Mesendoderm (in vitro differentiated cells): ENCODE measurements at regions not wholly inside any gene's neighbourhood (a gene's known extent, or its start where the extent isn't known, plus 50 kb on each side); places are given as distances from the start of the nearest gene placed in this dataset.
A peak's percentile ranks its signal among the peaks of the same experiment; 100 is the strongest.

Experiments
- DNase-seq: peaks from one replicate; pipeline ENCODE4 v3.0.0; 2013
- H2AK5ac ChIP-seq: 2 replicates; pipeline ENCODE4 v1.6.1; 2013; ENCODE audit warnings: low read length, inconsistent platforms
- H2BK120ac ChIP-seq: 2 replicates; pipeline ENCODE4 v1.6.1; 2013; ENCODE audit warnings: low read depth, mild to moderate bottlenecking, low read length, moderate library complexity, mixed read lengths
- H2BK15ac ChIP-seq: replicated peaks from 2 replicates; pipeline ENCODE4 v1.6.1; 2013; ENCODE audit warnings: low read depth, mild to moderate bottlenecking, moderate library complexity
- H2BK5ac ChIP-seq: 2 replicates; pipeline ENCODE4 v1.6.1; 2013; ENCODE audit warnings: low read length, inconsistent platforms
- H3K18ac ChIP-seq: 2 replicates; pipeline ENCODE4 v1.6.1; 2013; ENCODE audit warnings: mild to moderate bottlenecking, low read length, mixed read lengths
- H3K23ac ChIP-seq: one replicate; pipeline ENCODE4 v1.6.1; 2013; ENCODE audit warnings: low read length
- H3K27ac ChIP-seq: 2 replicates; pipeline ENCODE4 v1.5.1; 2013; ENCODE audit warnings: low read depth, mild to moderate bottlenecking, inconsistent platforms, low read length, moderate library complexity
- H3K27me3 ChIP-seq: 2 replicates; pipeline ENCODE4 v1.6.1; 2013; ENCODE audit warnings: low read length, control low read depth, mild to moderate bottlenecking, inconsistent platforms; ENCODE audit not compliant: insufficient read depth, poor library complexity
- H3K36me3 ChIP-seq: 2 replicates; pipeline ENCODE4 v1.6.1; 2013; ENCODE audit warnings: low read length, inconsistent platforms; ENCODE audit not compliant: control insufficient read depth, insufficient read depth
- H3K4ac ChIP-seq: one replicate; pipeline ENCODE4 v1.6.1; 2013; ENCODE audit warnings: low read depth, mild to moderate bottlenecking, low read length, moderate library complexity
- H3K4me1 ChIP-seq: 2 replicates; pipeline ENCODE4 v1.6.1; 2013; ENCODE audit warnings: low read depth, low read length, inconsistent platforms; ENCODE audit not compliant: control insufficient read depth
- H3K4me2 ChIP-seq: 2 replicates; pipeline ENCODE4 v1.6.1; 2013; ENCODE audit warnings: low read length
- H3K4me3 ChIP-seq: 2 replicates; pipeline ENCODE4 v1.5.1; 2013; ENCODE audit warnings: mild to moderate bottlenecking, low read length
- H3K56ac ChIP-seq: one replicate; pipeline ENCODE4 v1.6.1; 2013; ENCODE audit warnings: low read length
- H3K79me1 ChIP-seq: 2 replicates; pipeline ENCODE4 v1.6.1; 2013; ENCODE audit warnings: low read length, inconsistent platforms
- H3K79me2 ChIP-seq: 2 replicates; pipeline ENCODE4 v1.6.1; 2013; ENCODE audit warnings: mild to moderate bottlenecking, low read length; ENCODE audit not compliant: control insufficient read depth, insufficient read depth
- H3K9ac ChIP-seq: 2 replicates; pipeline ENCODE4 v1.6.1; 2013; ENCODE audit warnings: low read length, inconsistent platforms
- H4K5ac ChIP-seq: one replicate; pipeline ENCODE4 v1.6.1; 2013; ENCODE audit warnings: low read length
- H4K8ac ChIP-seq: one replicate; pipeline ENCODE4 v1.6.1; 2013; ENCODE audit warnings: low read depth, mild to moderate bottlenecking, control low read depth, low read length, moderate library complexity
- WGBS: extraction: QIAGEN DNeasy Blood & Tissue Kit; methylation state at CpG from one replicate; pipeline ENCODE4 v1.1.7; 2013; ENCODE audit warnings: low lambda C conversion rate, missing lambda C conversion rate; ENCODE audit not compliant: insufficient coverage; ENCODE audit errors: extremely low coverage; 5-methylcytosine and 5-hydroxymethylcytosine counted together

- Histone ChIP-seq H3K4me1 (no peaks in the 10 kb centered on the region), H4K5ac (no peak overlapping the region), H3K79me1 (no peaks in the 10 kb centered on the region), H2BK5ac (no peak overlapping the region), H3K23ac (no peak overlapping the region), H3K36me3 (no peaks in the 10 kb centered on the region), H3K4me3 (no peak overlapping the region), H3K56ac (no peak overlapping the region), H3K4ac (no peak overlapping the region), H3K9ac (no peak overlapping the region), H3K4me2 (no peak overlapping the region), H3K27ac (no peak overlapping the region), H2BK120ac (no peak overlapping the region), H2AK5ac (no peak overlapping the region), H4K8ac (no peak overlapping the region), H3K18ac (no peak overlapping the region), H2BK15ac (no peak overlapping the region), H3K27me3 (no peaks in the 10 kb centered on the region), H3K79me2 (no peaks in the 10 kb centered on the region)
- WGBS, result no CpG with 5 or more reads among the region's 28 CpGs
- no peak for DNase-seq
These were observed 146.4 kb downstream of the RBFOX3 start for GRCh38 chr17:79464318-79465010.

DNA sequence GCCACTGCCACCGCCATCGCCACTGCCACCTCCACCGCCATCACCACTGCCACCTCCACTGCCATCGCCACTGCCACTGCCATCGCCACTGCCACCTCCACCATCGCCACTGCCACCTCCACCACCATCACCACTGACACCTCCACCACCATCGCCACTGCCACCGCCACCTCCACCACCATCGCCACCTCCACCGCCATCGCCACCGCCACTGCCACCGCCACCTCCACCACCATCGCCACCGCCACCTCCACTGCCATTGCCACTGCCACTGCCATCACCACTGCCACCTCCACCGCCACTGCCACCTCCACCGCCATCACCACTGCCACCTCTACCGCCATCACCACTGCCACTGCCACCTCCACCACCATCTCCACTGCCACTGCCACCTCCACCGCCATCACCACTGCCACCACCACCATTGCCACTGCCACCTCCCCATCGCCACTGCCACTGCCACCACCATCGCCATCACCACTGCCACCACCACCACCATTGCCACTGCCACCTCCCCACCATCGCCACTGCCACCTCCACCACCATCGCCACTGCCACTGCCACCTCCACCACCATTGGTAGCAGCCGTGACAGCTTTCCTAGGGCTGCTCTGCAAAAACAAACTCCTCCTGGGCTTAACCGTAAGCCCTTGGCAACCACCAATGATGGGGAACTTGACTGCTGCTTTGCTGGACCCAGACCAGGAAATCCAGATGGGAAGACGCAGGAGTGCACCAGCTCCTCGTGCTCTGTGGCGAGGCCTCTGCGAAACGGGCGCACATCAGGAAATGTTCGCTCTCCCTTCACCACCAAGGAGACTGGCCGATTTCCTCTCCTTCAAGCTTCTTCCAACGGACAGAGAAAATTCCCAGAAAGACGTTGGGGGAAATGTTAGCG is 147.2 kb downstream of the RBFOX3 start:
- WGBS, result no CpG with 5 or more reads among the region's 36 CpGs
- no peaks in the 10 kb centered on the region for H3K4me1 ChIP-seq
- H3K18ac ChIP-seq, result no peak overlapping the region
- H3K36me3 ChIP-seq, result no peaks in the 10 kb centered on the region
- no peak overlapping the region for H2AK5ac ChIP-seq
- no peak overlapping the region for H3K23ac ChIP-seq
- no peak overlapping the region for H4K8ac ChIP-seq
- no peaks in the 10 kb centered on the region for H3K27me3 ChIP-seq
- no peak overlapping the region for H3K4ac ChIP-seq
- H2BK5ac ChIP-seq, result no peak overlapping the region
- no peak overlapping the region for H3K4me2 ChIP-seq
- no peak overlapping the region for H3K9ac ChIP-seq
- H3K27ac ChIP-seq, result no peak overlapping the region
- no peak overlapping the region for H2BK15ac ChIP-seq
- no peaks in the 10 kb centered on the region for H3K79me1 ChIP-seq
- no peak overlapping the region for H3K4me3 ChIP-seq
- no peaks in the 10 kb centered on the region for H3K79me2 ChIP-seq
- no peak overlapping the region for H2BK120ac ChIP-seq
- no peak overlapping the region for H3K56ac ChIP-seq
- H4K5ac ChIP-seq, result no peak overlapping the region
- no peak for DNase-seq

GRCh38 chr17:79461041-79461440 is 149.8 kb downstream of the RBFOX3 start:
- Histone ChIP-seq H3K23ac (no peak overlapping the region), H3K36me3 (no peaks in the 10 kb centered on the region), H2BK5ac (no peak overlapping the region), H3K79me2 (no peaks in the 10 kb centered on the region), H4K8ac (no peak overlapping the region), H3K4me2 (no peak overlapping the region), H2BK120ac (no peak overlapping the region), H3K79me1 (no peaks in the 10 kb centered on the region), H2BK15ac (no peak overlapping the region), H3K18ac (no peak overlapping the region), H3K27me3 (no peaks in the 10 kb centered on the region), H2AK5ac (no peak overlapping the region), H4K5ac (no peak overlapping the region), H3K4me3 (no peak overlapping the region), H3K4me1 (no peaks in the 10 kb centered on the region), H3K9ac (no peak overlapping the region), H3K27ac (no peak overlapping the region), H3K56ac (no peak overlapping the region), H3K4ac (no peak overlapping the region)
- DNase-seq, result no peak
- WGBS, result no CpG with 5 or more reads among the region's 2 CpGs

- no peaks in the 10 kb centered on the region for H3K36me3 ChIP-seq
- no peak overlapping the region for H3K9ac ChIP-seq
- H4K8ac ChIP-seq, result no peak overlapping the region
- no peaks in the 10 kb centered on the region for H3K79me2 ChIP-seq
- no peak overlapping the region for H2BK15ac ChIP-seq
- H3K27ac ChIP-seq, result no peak overlapping the region
- no peaks in the 10 kb centered on the region for H3K27me3 ChIP-seq
- WGBS, result no CpG with 5 or more reads among the region's 4 CpGs
- H3K56ac ChIP-seq, result no peak overlapping the region
- no peaks in the 10 kb centered on the region for H3K4me1 ChIP-seq
- no peak overlapping the region for H4K5ac ChIP-seq
- no peak overlapping the region for H2BK5ac ChIP-seq
- no peak for DNase-seq
- no peak overlapping the region for H3K4ac ChIP-seq
- H3K23ac ChIP-seq, result no peak overlapping the region
- no peak overlapping the region for H2AK5ac ChIP-seq
- no peak overlapping the region for H3K4me2 ChIP-seq
- no peak overlapping the region for H3K4me3 ChIP-seq
- H2BK120ac ChIP-seq, result no peak overlapping the region
- H3K79me1 ChIP-seq, result no peaks in the 10 kb centered on the region
- H3K18ac ChIP-seq, result no peak overlapping the region
These were observed 151.0 kb downstream of the RBFOX3 start for GRCh38 chr17:79459846-79460245.

DNA sequence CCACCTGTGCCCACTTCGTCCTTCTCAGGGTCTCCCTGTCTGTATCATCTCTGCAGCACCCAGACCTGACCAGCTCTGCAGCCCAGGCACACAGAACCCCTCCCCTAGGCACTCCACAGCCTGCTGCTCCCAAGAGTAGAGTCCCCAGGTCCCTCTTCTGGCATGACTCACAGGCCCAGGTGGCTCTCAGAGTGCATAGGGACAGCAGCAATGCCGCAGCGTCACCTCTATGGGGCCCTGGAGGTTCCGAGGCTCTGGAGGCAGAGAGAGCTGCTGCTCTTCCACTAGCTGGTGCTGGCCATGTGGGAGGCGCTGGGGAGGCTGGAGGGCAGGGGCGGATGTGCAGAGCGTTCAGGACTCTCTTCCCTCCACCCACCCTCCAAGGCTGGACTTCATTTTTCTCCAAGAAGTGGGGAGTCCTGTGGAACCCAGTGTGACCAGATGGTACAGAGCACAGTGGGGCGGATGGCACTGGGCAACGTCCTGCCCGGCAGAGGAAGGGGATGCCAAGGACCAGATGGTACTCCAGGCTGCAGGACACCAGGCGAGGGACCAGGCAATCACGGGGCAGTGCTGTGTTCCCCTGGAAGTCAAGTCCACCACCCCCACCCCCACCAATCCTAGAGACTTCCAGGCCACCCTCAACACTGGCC is 151.7 kb downstream of the RBFOX3 start:
- Histone ChIP-seq H3K79me1 (no peaks in the 10 kb centered on the region), H4K5ac (no peak overlapping the region), H3K27me3 (no peaks in the 10 kb centered on the region), H3K23ac (no peak overlapping the region), H3K56ac (no peak overlapping the region), H3K4me3 (no peak overlapping the region), H4K8ac (no peak overlapping the region), H2AK5ac (no peak overlapping the region), H2BK5ac (no peak overlapping the region), H3K27ac (no peak overlapping the region), H3K9ac (no peak overlapping the region), H3K4me1 (no peaks in the 10 kb centered on the region), H2BK120ac (no peak overlapping the region), H3K79me2 (no peaks in the 10 kb centered on the region), H3K4ac (no peak overlapping the region), H3K18ac (no peak overlapping the region), H3K4me2 (no peak overlapping the region), H2BK15ac (no peak overlapping the region), H3K36me3 (no peaks in the 10 kb centered on the region)
- WGBS, result no CpG with 5 or more reads among the region's 12 CpGs
- peak; percentile 22 for DNase-seq
